NCI-H146 (cell line): ENCODE measurements at regions not wholly inside any gene's neighbourhood (a gene's known extent, or its start where the extent isn't known, plus 50 kb on each side); places are given as distances from the start of the nearest gene placed in this dataset.
"Not testable (repeated sequence)": the region's sequence is repeated elsewhere in the genome, so short reads cannot be mapped to it uniquely, and the experiment has no call there.

Source experiments
- DNase-seq: peaks from one replicate; lab custom pipeline; 2025; lab: John Stamatoyannopoulos, UW

- no peak for DNase-seq
Measured at GRCh38 chr16:22681554-22682291, 132.2 kb upstream of the HS3ST2 start.

- no peak for DNase-seq
Measured at GRCh38 chr16:22683258-22683657, 130.7 kb upstream of the HS3ST2 start.

GRCh38 chr16:22683730-22684573 is 130.0 kb upstream of the HS3ST2 start:
- DNase-seq: no peak

GRCh38 chr16:22684574-22685458 is 129.1 kb upstream of the HS3ST2 start:
- DNase-seq: no peak

- DNase-seq: no peak
Measured at GRCh38 chr16:22685459-22685830, 128.5 kb upstream of the HS3ST2 start.

DNA sequence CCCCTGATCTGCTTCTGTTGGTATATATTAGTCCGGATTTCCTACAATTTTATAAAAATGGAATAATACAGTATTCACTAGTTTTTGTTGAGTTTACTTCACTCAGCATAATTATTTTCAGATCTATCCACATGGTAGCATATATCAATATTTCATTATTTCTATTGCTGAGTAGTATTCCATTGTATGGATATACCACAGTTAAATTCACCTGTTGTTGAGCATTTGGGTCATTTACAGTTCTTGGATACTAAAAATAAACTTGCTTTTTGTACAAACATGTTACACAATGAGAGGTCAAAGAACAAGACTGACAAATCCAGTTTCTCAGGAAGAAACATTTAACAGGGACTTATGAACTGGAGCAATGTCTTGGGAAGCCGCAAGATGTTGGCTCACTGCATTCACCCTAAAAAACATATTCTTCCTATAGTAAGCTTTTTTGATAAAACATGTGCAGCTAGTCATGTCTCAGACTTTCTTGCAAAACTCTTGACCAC is 126.9 kb upstream of the HS3ST2 start:
- DNase-seq: no peak

DNA sequence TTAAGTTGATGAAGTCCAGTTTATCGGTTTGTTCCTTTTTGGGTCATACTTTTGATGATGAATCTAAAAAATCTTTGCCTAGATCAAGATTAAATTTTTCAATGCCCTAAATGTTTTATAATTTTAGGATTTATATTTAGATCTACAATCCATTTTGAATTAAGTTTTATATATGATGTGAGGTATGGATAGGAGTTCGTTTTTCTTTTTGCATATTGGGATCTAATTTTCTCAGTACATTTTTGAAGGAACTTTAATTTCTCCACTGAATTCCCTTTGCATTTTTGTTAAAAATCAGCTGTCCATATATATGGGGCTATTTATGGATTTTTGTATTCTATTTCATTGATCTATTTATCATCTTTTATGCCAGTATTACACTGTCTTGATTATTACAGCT is 125.5 kb upstream of the HS3ST2 start:
- no peak for DNase-seq

DNA sequence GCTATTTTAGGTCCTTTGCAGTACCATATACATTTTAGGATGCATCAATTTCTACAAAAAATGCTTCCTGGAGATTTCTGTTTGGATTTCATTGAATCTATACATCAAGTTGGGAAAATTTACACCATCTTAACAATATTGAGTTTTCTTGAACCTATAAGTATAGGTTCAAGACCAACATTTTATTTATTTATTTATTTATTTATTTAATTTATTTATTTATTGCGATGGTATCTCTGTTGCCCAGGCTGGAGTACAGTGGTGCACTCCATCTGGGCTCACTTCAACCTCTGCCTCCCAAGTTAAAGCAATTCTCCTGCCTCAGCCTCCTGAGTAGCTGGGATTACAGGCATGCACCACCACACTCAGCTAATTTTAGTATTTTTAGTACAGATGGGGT is 125.0 kb upstream of the HS3ST2 start:
- no peak for DNase-seq

GRCh38 chr16:22691335-22691734 is 122.6 kb upstream of the HS3ST2 start:
- DNase-seq: no peak

- DNase-seq: no peak
Measured at GRCh38 chr16:22692034-22692433, 121.9 kb upstream of the HS3ST2 start.

DNA sequence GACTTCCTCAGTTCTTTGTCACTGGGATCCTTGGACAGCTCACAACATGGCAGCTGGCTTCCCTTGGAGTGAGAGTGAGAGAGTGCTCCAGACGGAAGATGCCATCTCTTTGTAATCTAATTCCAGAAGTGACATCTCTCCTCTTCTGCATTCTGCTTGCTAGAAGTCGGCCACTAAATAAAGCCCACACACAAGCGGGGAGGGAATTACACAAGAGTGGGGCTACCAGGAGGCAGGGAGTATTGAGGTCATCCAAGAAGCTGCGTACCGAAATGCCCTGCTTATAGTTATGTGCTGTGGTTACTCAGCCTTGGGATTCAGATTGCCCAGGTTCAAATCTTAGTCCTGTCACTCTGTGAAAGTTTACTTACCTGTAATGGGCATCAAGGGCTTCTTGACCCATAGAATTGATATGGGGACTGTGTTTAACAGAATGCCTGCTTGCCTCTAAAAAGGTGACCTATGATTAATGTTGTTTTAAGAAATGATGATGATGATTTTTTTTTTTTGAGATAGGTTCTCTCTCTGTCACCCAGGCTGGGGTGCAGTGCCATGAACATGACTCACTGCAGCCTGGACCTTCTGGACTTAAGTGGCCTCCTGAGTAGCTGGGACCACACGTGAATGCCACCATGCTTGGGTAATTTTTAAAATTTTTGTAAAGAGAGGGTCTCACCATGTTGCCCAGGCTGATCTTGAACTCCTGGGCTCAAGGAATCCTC is 120.9 kb upstream of the HS3ST2 start:
- DNase-seq: no peak

- no peak for DNase-seq
Measured at GRCh38 chr16:22693638-22694340, 120.2 kb upstream of the HS3ST2 start.

- DNase-seq: no peak
Measured at GRCh38 chr16:22694887-22695382, 119.0 kb upstream of the HS3ST2 start.

- DNase-seq: not testable (repeated sequence)
Measured at GRCh38 chr16:22695773-22696172, 118.2 kb upstream of the HS3ST2 start.

DNA sequence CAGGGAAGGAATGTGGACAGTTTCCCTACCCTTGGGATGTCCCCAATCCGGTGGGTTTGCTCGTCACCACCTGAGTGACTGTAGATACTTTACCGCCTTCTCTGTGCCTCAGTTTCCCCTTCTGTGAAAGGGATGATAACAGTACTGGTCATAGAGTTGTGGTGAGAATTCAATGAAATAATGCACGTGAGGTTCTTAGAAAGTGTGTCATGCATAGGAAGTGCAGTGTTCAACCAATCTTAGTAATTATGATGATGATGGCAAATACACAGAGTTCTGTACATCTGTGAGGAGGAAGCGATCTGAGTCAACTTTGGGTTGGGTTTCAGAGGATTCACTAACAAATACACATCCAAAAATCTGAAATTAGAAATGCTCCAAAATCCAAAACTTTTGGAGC is 114.6 kb upstream of the HS3ST2 start:
- no peak for DNase-seq

DNA sequence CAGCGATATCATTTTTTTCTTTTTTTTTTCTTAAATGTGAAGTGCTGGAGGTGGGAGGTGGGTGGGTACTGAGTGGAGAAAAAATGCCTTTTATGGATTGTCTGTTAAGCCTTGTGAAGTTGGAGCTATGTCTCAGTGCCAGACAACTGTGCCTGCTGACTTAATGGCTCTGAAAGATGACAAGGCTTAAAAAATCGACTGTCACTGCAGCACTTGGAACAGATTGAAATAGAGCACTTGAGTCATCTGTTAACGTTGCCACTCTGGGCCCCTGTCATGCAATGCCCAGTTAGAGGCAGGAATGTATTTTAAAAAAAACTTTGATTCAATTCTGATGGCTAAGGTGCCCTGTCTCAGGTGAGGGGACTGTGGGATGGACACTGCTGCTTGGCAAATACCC is 108.2 kb upstream of the HS3ST2 start:
- no peak for DNase-seq

DNA sequence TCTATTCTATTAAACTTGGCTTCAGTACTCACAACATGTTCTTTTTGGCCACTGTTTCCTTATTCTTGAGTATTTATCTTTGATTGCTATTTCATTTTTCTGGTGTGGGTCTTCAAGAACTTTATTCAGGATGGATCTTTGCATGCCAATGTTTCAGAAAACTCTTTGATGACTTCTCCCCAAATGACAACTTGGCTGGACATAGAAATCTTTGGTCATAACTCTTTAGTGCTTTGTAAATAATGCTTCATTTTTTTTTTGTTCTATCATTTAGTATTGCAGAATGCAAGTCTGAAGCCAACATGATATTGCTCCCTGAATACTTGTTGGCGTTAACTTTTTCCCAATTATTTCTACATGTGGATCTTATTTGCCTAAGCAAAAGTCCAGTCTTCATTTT is 103.6 kb upstream of the HS3ST2 start:
- no peak for DNase-seq

- DNase-seq: no peak
Measured at GRCh38 chr16:22711847-22712246, 102.1 kb upstream of the HS3ST2 start.

DNA sequence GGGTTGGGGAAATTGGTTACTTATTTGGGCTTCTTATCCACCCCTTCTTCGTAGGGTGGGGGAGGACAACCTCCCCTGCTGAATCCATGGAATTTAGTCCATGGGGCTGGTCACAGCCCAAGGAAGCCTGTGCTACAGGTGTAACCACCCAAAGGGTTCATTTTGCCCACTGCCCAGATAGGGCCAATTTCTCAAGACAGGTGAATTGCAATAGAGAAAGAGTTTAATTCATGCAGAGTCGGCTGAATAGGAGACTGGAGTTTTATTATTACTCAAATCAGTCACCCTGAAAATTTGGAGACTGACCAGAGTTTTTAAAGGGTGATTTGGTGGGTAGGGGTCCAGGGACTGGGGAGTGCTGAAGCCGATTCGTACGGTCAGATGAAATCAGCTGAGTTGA is 101.5 kb upstream of the HS3ST2 start:
- DNase-seq: no peak

GRCh38 chr16:22718598-22718997 is 95.4 kb upstream of the HS3ST2 start:
- not testable (repeated sequence) for DNase-seq

- no peak for DNase-seq
Measured at GRCh38 chr16:22719945-22720344, 94.0 kb upstream of the HS3ST2 start.
